GM21528 (cell line): ENCODE measurements at regions not wholly inside any gene's neighbourhood (a gene's known extent, or its start where the extent isn't known, plus 50 kb on each side); places are given as distances from the start of the nearest gene placed in this dataset.
"Not testable (repeated sequence)": the region's sequence is repeated elsewhere in the genome, so short reads cannot be mapped to it uniquely, and the experiment has no call there.

Experiments
- ATAC-seq: cut with Tn5 transposase; IDR thresholded peaks from one replicate; pipeline ENCODE4 v1.9.1; 2021; ENCODE audit warnings: mild to moderate bottlenecking, moderate library complexity; ENCODE audit not compliant: unreplicated experiment, low FRiP score

- ATAC-seq, result no peak
Observed at GRCh38 chr13:65555962-65556361, 1674.2 kb downstream of the PCDH9 start.

GRCh38 chr13:65553096-65553727 is 1676.9 kb downstream of the PCDH9 start:
- no peak for ATAC-seq

GRCh38 chr13:65551208-65551607 is 1678.9 kb downstream of the PCDH9 start:
- ATAC-seq, result no peak

- no peak for ATAC-seq
Observed at GRCh38 chr13:65540175-65540574, 1690.0 kb downstream of the PCDH9 start.

- no peak for ATAC-seq
Observed at GRCh38 chr13:65535370-65535769, 1694.8 kb downstream of the PCDH9 start.

- no peak for ATAC-seq
Observed at GRCh38 chr13:65532231-65532630, 1697.9 kb downstream of the PCDH9 start.

GRCh38 chr13:65530688-65531087 is 1699.4 kb downstream of the PCDH9 start:
- no peak for ATAC-seq

GRCh38 chr13:65529541-65529940 is 1700.6 kb downstream of the PCDH9 start:
- no peak for ATAC-seq

GRCh38 chr13:65508745-65509144 is 1721.4 kb downstream of the PCDH9 start:
- no peak for ATAC-seq

GRCh38 chr13:65508338-65508737 is 1721.8 kb downstream of the PCDH9 start:
- no peak for ATAC-seq

GRCh38 chr13:65505941-65506340 is 1724.2 kb downstream of the PCDH9 start:
- no peak for ATAC-seq

GRCh38 chr13:65504213-65504612 is 1725.9 kb downstream of the PCDH9 start:
- no peak for ATAC-seq

GRCh38 chr13:65500481-65500880 is 1729.7 kb downstream of the PCDH9 start:
- ATAC-seq, result no peak

- no peak for ATAC-seq
Observed at GRCh38 chr13:65499256-65499655, 1730.9 kb downstream of the PCDH9 start.

GRCh38 chr13:65497265-65497664 is 1732.9 kb downstream of the PCDH9 start:
- no peak for ATAC-seq

- not testable (repeated sequence) for ATAC-seq
Observed at GRCh38 chr13:65490725-65491124, 1739.4 kb downstream of the PCDH9 start.

GRCh38 chr13:65488606-65489005 is 1741.5 kb downstream of the PCDH9 start:
- ATAC-seq, result no peak

- no peak for ATAC-seq
Observed at GRCh38 chr13:65479692-65480091, 1750.4 kb downstream of the PCDH9 start.

- ATAC-seq, result no peak
Observed at GRCh38 chr13:65473196-65473595, 1756.9 kb downstream of the PCDH9 start.

- ATAC-seq, result no peak
Observed at GRCh38 chr13:65472336-65472735, 1757.8 kb downstream of the PCDH9 start.

GRCh38 chr13:65470781-65471180 is 1759.4 kb downstream of the PCDH9 start:
- ATAC-seq, result no peak

GRCh38 chr13:65468628-65469027 is 1761.5 kb downstream of the PCDH9 start:
- ATAC-seq, result no peak

GRCh38 chr13:65461590-65461989 is 1768.5 kb downstream of the PCDH9 start:
- ATAC-seq, result no peak
